ENCODE measurements at regions not wholly inside any gene's neighbourhood (a gene's known extent, or its start where the extent isn't known, plus 50 kb on each side); places are given as distances from the start of the nearest gene placed in this dataset.

DNA sequence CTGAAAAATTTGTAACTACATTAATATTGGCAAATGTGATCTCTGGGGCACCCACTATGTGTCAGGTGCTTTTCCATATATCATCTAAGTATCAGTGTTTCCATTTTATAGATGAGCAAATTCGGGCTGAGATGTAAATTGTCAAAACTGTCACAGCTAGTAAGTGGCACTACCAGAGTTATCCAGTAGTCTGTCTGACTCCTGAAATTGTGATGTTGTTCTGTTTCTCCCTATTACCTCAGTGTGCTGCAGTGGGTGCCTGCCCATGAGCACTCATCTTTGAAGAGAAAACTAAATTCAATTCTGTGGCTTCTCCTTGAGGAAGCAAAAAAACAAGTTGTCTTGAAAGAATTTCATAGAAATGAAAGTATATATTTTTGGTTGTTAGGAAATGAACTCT, 467.4 kb upstream of the FANCL start:
- H3K4me3 ChIP-seq, result no peak overlapping the region
- no peak for DNase-seq
- no peaks in the 10 kb centered on the region for H3K4me1 ChIP-seq
- H3K9me3 ChIP-seq, result no peaks in the 10 kb centered on the region
- TF ChIP-seq POLR2A (IDR thresholded peaks at IDR 0.05), result no peak
- TF ChIP-seq, protein P1, sequence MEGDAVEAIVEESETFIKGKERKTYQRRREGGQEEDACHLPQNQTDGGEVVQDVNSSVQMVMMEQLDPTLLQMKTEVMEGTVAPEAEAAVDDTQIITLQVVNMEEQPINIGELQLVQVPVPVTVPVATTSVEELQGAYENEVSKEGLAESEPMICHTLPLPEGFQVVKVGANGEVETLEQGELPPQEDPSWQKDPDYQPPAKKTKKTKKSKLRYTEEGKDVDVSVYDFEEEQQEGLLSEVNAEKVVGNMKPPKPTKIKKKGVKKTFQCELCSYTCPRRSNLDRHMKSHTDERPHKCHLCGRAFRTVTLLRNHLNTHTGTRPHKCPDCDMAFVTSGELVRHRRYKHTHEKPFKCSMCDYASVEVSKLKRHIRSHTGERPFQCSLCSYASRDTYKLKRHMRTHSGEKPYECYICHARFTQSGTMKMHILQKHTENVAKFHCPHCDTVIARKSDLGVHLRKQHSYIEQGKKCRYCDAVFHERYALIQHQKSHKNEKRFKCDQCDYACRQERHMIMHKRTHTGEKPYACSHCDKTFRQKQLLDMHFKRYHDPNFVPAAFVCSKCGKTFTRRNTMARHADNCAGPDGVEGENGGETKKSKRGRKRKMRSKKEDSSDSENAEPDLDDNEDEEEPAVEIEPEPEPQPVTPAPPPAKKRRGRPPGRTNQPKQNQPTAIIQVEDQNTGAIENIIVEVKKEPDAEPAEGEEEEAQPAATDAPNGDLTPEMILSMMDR (IDR thresholded peaks at IDR 0.05), result no peak
- H3K27me3 ChIP-seq, result no peaks in the 10 kb centered on the region
- no peak overlapping the region for H3K27ac ChIP-seq
- H3K36me3 ChIP-seq, result no peaks in the 10 kb centered on the region

- no peak overlapping the region for H3K27ac ChIP-seq
- no peaks in the 10 kb centered on the region for H3K36me3 ChIP-seq
- TF ChIP-seq POLR2A (IDR thresholded peaks at IDR 0.05), result no peak
- TF ChIP-seq, protein P1 (IDR thresholded peaks at IDR 0.05), result no peak
Observed at GRCh38 chr2:58702302-58702885, 461.3 kb upstream of the FANCL start.

DNA sequence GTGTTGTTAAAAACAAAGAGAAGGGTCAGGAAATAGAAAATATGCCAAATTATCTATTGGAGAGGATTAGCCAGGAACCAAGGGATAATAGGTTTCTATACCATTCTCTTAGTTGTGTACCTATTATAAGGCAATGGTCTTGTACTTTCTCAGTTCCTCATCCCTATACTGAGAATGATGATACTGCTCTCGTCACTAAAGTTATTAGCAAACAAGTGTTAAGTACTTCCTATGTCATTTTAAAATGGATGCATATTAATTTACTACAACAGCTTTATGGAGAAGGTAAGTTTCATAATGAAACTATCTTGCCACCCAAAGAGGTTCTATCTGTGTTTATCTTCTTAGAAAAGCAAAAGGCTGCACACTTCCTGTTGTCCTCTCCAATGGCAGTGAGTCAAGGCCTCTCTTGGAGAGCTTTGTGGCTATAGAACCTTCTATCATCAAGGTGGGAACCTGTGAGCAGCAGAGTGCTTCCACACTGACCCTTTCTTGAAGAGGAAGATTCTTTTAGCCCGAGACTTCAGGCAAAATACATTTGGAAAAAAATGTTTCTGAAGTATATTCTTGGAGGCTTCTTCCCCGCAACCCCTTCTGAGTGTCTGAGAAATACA, 460.7 kb upstream of the FANCL start:
- H3K9me3 ChIP-seq, result no peaks in the 10 kb centered on the region
- no peak overlapping the region for H3K27ac ChIP-seq
- no peak overlapping the region for H3K4me3 ChIP-seq
- H3K27me3 ChIP-seq, result no peaks in the 10 kb centered on the region
- no peak for TF ChIP-seq POLR2A (IDR thresholded peaks at IDR 0.05)
- TF ChIP-seq, protein P1 (IDR thresholded peaks at IDR 0.05), result no peak
- no peaks in the 10 kb centered on the region for H3K36me3 ChIP-seq
- no peak for DNase-seq
- no peaks in the 10 kb centered on the region for H3K4me1 ChIP-seq

More at GRCh38 chr2:58702302-58702885, 461.3 kb upstream of the FANCL start:
- Histone ChIP-seq H3K27me3 (no peaks in the 10 kb centered on the region), H3K4me3 (no peak overlapping the region), H3K9me3 (no peaks in the 10 kb centered on the region), H3K4me1 (no peaks in the 10 kb centered on the region)
- DNase-seq, result no peak

DNA sequence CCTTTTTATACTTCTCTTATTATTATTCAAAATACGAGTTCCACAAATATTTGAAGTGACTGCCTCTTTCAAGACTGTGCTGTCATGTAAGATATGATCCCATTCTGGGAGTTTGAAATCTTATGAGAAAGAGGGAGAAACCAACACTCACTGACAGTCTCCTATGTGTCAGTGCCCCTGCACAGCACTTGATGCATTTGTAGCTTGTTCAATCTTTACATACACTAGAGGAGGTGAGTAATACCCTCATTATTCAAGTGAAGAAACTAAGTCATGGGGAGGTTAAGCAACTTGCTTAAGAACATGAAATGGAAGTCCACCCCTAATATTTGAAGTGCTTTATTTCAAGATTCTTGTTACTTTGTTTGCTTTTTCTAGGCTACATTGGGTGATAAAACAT, 459.5 kb upstream of the FANCL start:
- no peak for TF ChIP-seq POLR2A (IDR thresholded peaks at IDR 0.05)
- TF ChIP-seq, protein P1 (IDR thresholded peaks at IDR 0.05), result no peak
- Histone ChIP-seq H3K4me3 (no peak overlapping the region), H3K27me3 (no peaks in the 10 kb centered on the region), H3K36me3 (no peaks in the 10 kb centered on the region), H3K4me1 (no peaks in the 10 kb centered on the region), H3K9me3 (no peaks in the 10 kb centered on the region), H3K27ac (no peak overlapping the region)
- DNase-seq, result no peak

- H3K36me3 ChIP-seq, result no peaks in the 10 kb centered on the region
- H3K27me3 ChIP-seq, result no peaks in the 10 kb centered on the region
- H3K4me3 ChIP-seq, result no peak overlapping the region
- no peaks in the 10 kb centered on the region for H3K9me3 ChIP-seq
- TF ChIP-seq, protein P1 (IDR thresholded peaks at IDR 0.05), result no peak
- TF ChIP-seq POLR2A (IDR thresholded peaks at IDR 0.05), result no peak
- H3K27ac ChIP-seq, result no peak overlapping the region
- no peak for DNase-seq
- no peaks in the 10 kb centered on the region for H3K4me1 ChIP-seq
Observed at GRCh38 chr2:58699411-58699810, 458.3 kb upstream of the FANCL start.

Measured in Peyer's patch (tissue), 4 donors.